Ishikawa (cell line): ENCODE measurements at regions not wholly inside any gene's neighbourhood (a gene's known extent, or its start where the extent isn't known, plus 50 kb on each side); places are given as distances from the start of the nearest gene placed in this dataset.

ENCODE experiments used
- CEBPB ChIP-seq: IDR thresholded peaks from 2 replicates; pipeline ENCODE4 v1.6.1; 2012
- CREB1 ChIP-seq: IDR thresholded peaks from 2 replicates; pipeline ENCODE4 v1.6.1; 2012; ENCODE audit warnings: low read depth
- EGR1 ChIP-seq: IDR thresholded peaks from 2 replicates; pipeline ENCODE4 v1.6.1; 2012
- EP300 ChIP-seq: IDR thresholded peaks from 2 replicates; pipeline ENCODE4 v1.6.1; 2012; ENCODE audit warnings: borderline replicate concordance
- NFIC ChIP-seq: IDR thresholded peaks from 2 replicates; pipeline ENCODE4 v1.6.1; 2012
- RAD21 ChIP-seq: IDR thresholded peaks from 2 replicates; pipeline ENCODE4 v1.6.1; 2012; ENCODE audit warnings: low read depth
- TAF1 ChIP-seq: IDR thresholded peaks from 2 replicates; pipeline ENCODE4 v1.6.1; 2012; ENCODE audit warnings: low read depth, mild to moderate bottlenecking
- TCF12 ChIP-seq: IDR thresholded peaks from 2 replicates; pipeline ENCODE4 v1.6.1; 2012; ENCODE audit warnings: low read depth
- TEAD4 ChIP-seq: IDR thresholded peaks from 2 replicates; pipeline ENCODE4 v1.6.1; 2012
- YY1 ChIP-seq: IDR thresholded peaks from 2 replicates; pipeline ENCODE4 v1.6.1; 2012; ENCODE audit warnings: low read depth
- TF ChIP-seq, protein P1 (sequence below): IDR thresholded peaks from 2 replicates; pipeline ENCODE4 v1.6.1; 2012; ENCODE audit warnings: low read depth, mild to moderate bottlenecking
- TF ChIP-seq, protein P2 (sequence below): IDR thresholded peaks from 2 replicates; pipeline ENCODE4 v1.6.1; 2012
- TF ChIP-seq, protein P3 (sequence below): IDR thresholded peaks from 2 replicates; pipeline ENCODE4 v1.6.1; 2012

- no peak for TF ChIP-seq YY1
- no peak for TF ChIP-seq TEAD4
- TF ChIP-seq, protein P1, sequence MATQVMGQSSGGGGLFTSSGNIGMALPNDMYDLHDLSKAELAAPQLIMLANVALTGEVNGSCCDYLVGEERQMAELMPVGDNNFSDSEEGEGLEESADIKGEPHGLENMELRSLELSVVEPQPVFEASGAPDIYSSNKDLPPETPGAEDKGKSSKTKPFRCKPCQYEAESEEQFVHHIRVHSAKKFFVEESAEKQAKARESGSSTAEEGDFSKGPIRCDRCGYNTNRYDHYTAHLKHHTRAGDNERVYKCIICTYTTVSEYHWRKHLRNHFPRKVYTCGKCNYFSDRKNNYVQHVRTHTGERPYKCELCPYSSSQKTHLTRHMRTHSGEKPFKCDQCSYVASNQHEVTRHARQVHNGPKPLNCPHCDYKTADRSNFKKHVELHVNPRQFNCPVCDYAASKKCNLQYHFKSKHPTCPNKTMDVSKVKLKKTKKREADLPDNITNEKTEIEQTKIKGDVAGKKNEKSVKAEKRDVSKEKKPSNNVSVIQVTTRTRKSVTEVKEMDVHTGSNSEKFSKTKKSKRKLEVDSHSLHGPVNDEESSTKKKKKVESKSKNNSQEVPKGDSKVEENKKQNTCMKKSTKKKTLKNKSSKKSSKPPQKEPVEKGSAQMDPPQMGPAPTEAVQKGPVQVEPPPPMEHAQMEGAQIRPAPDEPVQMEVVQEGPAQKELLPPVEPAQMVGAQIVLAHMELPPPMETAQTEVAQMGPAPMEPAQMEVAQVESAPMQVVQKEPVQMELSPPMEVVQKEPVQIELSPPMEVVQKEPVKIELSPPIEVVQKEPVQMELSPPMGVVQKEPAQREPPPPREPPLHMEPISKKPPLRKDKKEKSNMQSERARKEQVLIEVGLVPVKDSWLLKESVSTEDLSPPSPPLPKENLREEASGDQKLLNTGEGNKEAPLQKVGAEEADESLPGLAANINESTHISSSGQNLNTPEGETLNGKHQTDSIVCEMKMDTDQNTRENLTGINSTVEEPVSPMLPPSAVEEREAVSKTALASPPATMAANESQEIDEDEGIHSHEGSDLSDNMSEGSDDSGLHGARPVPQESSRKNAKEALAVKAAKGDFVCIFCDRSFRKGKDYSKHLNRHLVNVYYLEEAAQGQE, result no peak
- TF ChIP-seq EP300, result no peak
- TF ChIP-seq, protein P2, sequence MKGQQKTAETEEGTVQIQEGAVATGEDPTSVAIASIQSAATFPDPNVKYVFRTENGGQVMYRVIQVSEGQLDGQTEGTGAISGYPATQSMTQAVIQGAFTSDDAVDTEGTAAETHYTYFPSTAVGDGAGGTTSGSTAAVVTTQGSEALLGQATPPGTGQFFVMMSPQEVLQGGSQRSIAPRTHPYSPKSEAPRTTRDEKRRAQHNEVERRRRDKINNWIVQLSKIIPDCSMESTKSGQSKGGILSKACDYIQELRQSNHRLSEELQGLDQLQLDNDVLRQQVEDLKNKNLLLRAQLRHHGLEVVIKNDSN, result no peak
- no peak for TF ChIP-seq CEBPB
- TF ChIP-seq CREB1, result no peak
- TF ChIP-seq TCF12, result no peak
- TF ChIP-seq TAF1, result no peak
- TF ChIP-seq RAD21, result no peak
- TF ChIP-seq, protein P3, sequence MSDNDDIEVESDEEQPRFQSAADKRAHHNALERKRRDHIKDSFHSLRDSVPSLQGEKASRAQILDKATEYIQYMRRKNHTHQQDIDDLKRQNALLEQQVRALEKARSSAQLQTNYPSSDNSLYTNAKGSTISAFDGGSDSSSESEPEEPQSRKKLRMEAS, result no peak
- no peak for TF ChIP-seq EGR1
- TF ChIP-seq NFIC, result no peak
These were observed 386.8 kb downstream of the ANKRD50 start for GRCh38 chr4:124325690-124326089.
